H54 (cell line): ENCODE measurements at regions not wholly inside any gene's neighbourhood (a gene's known extent, or its start where the extent isn't known, plus 50 kb on each side); places are given as distances from the start of the nearest gene placed in this dataset.
A peak's percentile ranks its signal among the peaks of the same experiment; 100 is the strongest.

ENCODE experiments used
- DNase-seq: peaks from one replicate; pipeline ENCODE4 v3.0.0; 2011; ENCODE audit warnings: low spot score, mixed read lengths; ENCODE audit not compliant: insufficient read length
- FAIRE-seq: peaks from 3 replicates; lab custom pipeline; 2011; peaks lifted over from hg19 to GRCh38; lab: Jason Lieb, UNC
- POLR2A ChIP-seq: IDR thresholded peaks from 2 replicates; pipeline ENCODE4 v1.6.1; 2011; ENCODE audit warnings: low read depth, mild to moderate bottlenecking, low read length

- FAIRE-seq, result no peak
- no peak for TF ChIP-seq POLR2A
- DNase-seq, result no peak
These were observed 56.8 kb downstream of the IZUMO3 start for GRCh38 chr9:24488896-24489295.

GRCh38 chr9:24487946-24488345 lies 57.8 kb downstream of the IZUMO3 start:
- FAIRE-seq, result no peak
- DNase-seq, result no peak
- no peak for TF ChIP-seq POLR2A

GRCh38 chr9:24487250-24487861 lies 58.3 kb downstream of the IZUMO3 start:
- DNase-seq (no peak), FAIRE-seq (no peak)
- TF ChIP-seq POLR2A, result no peak

- FAIRE-seq (no peak), DNase-seq (no peak)
- no peak for TF ChIP-seq POLR2A
These were observed 66.2 kb downstream of the IZUMO3 start for GRCh38 chr9:24479361-24480059.

GRCh38 chr9:24464319-24464951 lies 81.3 kb downstream of the IZUMO3 start:
- DNase-seq (no peak), FAIRE-seq (peak; percentile 89)
- TF ChIP-seq POLR2A, result no peak

- DNase-seq, result no peak
These were observed 82.7 kb downstream of the IZUMO3 start for GRCh38 chr9:24462951-24463350.

GRCh38 chr9:24460781-24461180 lies 84.9 kb downstream of the IZUMO3 start:
- FAIRE-seq, result no peak
- DNase-seq, result no peak
- no peak for TF ChIP-seq POLR2A

More at GRCh38 chr9:24462951-24463350, 82.7 kb downstream of the IZUMO3 start:
- TF ChIP-seq POLR2A, result no peak
- FAIRE-seq, result no peak

- DNase-seq (no peak), FAIRE-seq (no peak)
- no peak for TF ChIP-seq POLR2A
These were observed 85.7 kb downstream of the IZUMO3 start for GRCh38 chr9:24459953-24460352.

- TF ChIP-seq POLR2A, result no peak
- no peak for DNase-seq
- no peak for FAIRE-seq
These were observed 94.4 kb downstream of the IZUMO3 start for GRCh38 chr9:24451346-24451745.

- TF ChIP-seq POLR2A, result no peak
- FAIRE-seq (no peak), DNase-seq (no peak)
These were observed 95.7 kb downstream of the IZUMO3 start for GRCh38 chr9:24449976-24450375.

GRCh38 chr9:24439456-24439855 lies 106.2 kb downstream of the IZUMO3 start:
- FAIRE-seq (no peak), DNase-seq (no peak)
- no peak for TF ChIP-seq POLR2A

GRCh38 chr9:24438876-24439275 lies 106.8 kb downstream of the IZUMO3 start:
- FAIRE-seq (no peak), DNase-seq (no peak)
- TF ChIP-seq POLR2A, result no peak

GRCh38 chr9:24436761-24437160 lies 108.9 kb downstream of the IZUMO3 start:
- DNase-seq, result no peak
- FAIRE-seq, result no peak
- no peak for TF ChIP-seq POLR2A

- FAIRE-seq, result no peak
- no peak for DNase-seq
- no peak for TF ChIP-seq POLR2A
These were observed 111.5 kb downstream of the IZUMO3 start for GRCh38 chr9:24434183-24434582.
